ENCODE measurements at regions not wholly inside any gene's neighbourhood (a gene's known extent, or its start where the extent isn't known, plus 50 kb on each side); places are given as distances from the start of the nearest gene placed in this dataset.
A peak's percentile ranks its signal among the peaks of the same experiment; 100 is the strongest.

DNA sequence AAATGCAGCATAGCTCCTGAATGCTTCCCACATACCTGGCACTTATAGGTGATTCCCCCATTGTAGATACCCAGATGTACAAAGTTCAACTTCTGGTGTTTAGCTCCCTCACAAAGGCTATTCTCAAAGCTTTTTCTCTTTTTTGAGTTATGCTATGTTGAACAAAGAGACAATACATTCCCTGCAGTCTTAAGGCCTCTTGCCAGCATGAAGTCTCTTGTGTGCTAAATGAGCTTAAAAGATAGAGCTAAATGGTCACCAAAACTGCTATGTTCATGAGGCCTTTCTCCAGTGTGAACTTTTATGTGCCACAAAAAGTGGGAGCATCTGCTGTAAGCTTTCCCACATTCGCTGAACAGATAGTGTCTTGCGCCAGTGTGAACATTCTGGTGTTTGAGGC is 111.2 kb upstream of the TMEM47 start:
- WGBS (ENCODE audit: missing lambda C conversion rate), result 86% methylated on average over 2 of the region's 2 CpGs
- no peaks in the 10 kb centered on the region for H3K4me1 ChIP-seq
- no peak overlapping the region for H3K27ac ChIP-seq
- TF ChIP-seq NPAS2 (CRISPR knock-in tag; IDR thresholded peaks at IDR 0.05; ENCODE audit: borderline replicate concordance), result no peak
- no peak for TF ChIP-seq SREBF2 (IDR thresholded peaks at IDR 0.05)
- TF ChIP-seq JUNB (IDR thresholded peaks at IDR 0.05), result no peak
- no peak for TF ChIP-seq EHF (CRISPR knock-in tag; IDR thresholded peaks at IDR 0.05)
- no peak for TF ChIP-seq RCOR1 (IDR thresholded peaks at IDR 0.05; ENCODE audit: low read depth, low read length)
- TF ChIP-seq GATA3 (IDR thresholded peaks at IDR 0.05; ENCODE audit: borderline replicate concordance), result no peak
- TF ChIP-seq HEYL (CRISPR knock-in tag; IDR thresholded peaks at IDR 0.05), result no peak
- TF ChIP-seq CHD4 (IDR thresholded peaks at IDR 0.05; ENCODE audit: borderline replicate concordance), result no peak
- TF ChIP-seq KDM5A (IDR thresholded peaks at IDR 0.05), result no peak
- no peak for TF ChIP-seq FOSB (CRISPR knock-in tag; IDR thresholded peaks at IDR 0.05)
- no peak for TF ChIP-seq TP53 (CRISPR knock-in tag; IDR thresholded peaks at IDR 0.05)
- TF ChIP-seq CHD2 (IDR thresholded peaks at IDR 0.05; ENCODE audit: low read length, partially characterized antibody), result no peak
- no peak for TF ChIP-seq CBX2 (IDR thresholded peaks at IDR 0.05; ENCODE audit: borderline replicate concordance, low read depth)
- TF ChIP-seq RNF2 (IDR thresholded peaks at IDR 0.05; ENCODE audit: borderline replicate concordance, low read depth), result no peak
- TF ChIP-seq MAFK (IDR thresholded peaks at IDR 0.05; ENCODE audit: partially characterized antibody), result no peak
- TF ChIP-seq, protein P1, sequence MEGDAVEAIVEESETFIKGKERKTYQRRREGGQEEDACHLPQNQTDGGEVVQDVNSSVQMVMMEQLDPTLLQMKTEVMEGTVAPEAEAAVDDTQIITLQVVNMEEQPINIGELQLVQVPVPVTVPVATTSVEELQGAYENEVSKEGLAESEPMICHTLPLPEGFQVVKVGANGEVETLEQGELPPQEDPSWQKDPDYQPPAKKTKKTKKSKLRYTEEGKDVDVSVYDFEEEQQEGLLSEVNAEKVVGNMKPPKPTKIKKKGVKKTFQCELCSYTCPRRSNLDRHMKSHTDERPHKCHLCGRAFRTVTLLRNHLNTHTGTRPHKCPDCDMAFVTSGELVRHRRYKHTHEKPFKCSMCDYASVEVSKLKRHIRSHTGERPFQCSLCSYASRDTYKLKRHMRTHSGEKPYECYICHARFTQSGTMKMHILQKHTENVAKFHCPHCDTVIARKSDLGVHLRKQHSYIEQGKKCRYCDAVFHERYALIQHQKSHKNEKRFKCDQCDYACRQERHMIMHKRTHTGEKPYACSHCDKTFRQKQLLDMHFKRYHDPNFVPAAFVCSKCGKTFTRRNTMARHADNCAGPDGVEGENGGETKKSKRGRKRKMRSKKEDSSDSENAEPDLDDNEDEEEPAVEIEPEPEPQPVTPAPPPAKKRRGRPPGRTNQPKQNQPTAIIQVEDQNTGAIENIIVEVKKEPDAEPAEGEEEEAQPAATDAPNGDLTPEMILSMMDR (IDR thresholded peaks at IDR 0.05), result no peak
- no peak for TF ChIP-seq FOSL2 (IDR thresholded peaks at IDR 0.05)
- no peak for TF ChIP-seq FOSL2 (CRISPR knock-in tag; IDR thresholded peaks at IDR 0.05)
- TF ChIP-seq PHF8 (IDR thresholded peaks at IDR 0.05; ENCODE audit: borderline replicate concordance, low read depth), result no peak
- no peak for TF ChIP-seq EHMT2 (IDR thresholded peaks at IDR 0.05; ENCODE audit: low read depth)
- FAIRE-seq (peak; percentile 61), ATAC-seq (no peak), DNase-seq (ENCODE audit: low read depth in 1 of 2, low spot score in 1 of 2) (no peak)
- no peak overlapping the region for H3K4me3 ChIP-seq
- CTCF ChIA-PET, result no interaction called here
- H3K9me3 ChIP-seq, result no peaks in the 10 kb centered on the region
- H3K4me2 ChIP-seq, result no peak overlapping the region
- POLR2A ChIA-PET, result no interaction called here

DNA sequence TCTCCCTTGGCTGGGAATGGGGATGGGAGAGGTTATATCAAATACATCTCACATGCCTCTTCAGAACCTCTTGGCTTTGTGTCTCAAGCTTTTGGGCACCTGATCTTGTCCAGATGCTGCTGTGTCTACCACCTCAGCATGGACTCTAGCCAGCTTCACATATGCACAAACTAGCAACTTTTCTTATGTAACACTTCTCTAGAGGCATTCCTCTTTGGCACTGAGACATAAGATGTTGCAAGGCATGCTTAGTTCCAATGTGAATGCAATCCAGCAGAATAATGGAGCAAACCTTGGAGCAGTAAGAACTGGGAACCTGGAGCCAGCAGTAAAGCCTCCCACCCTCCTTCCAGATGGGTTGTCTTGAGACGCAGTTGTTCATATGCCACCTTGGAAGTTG is 113.4 kb upstream of the TMEM47 start:
- FAIRE-seq (no peak), DNase-seq (ENCODE audit: low read depth in 1 of 2, low spot score in 1 of 2) (no peak), ATAC-seq (no peak)
- Histone ChIP-seq H3K9me3 (no peaks in the 10 kb centered on the region), H3K4me1 (no peaks in the 10 kb centered on the region), H3K27ac (no peak overlapping the region), H3K4me2 (no peak overlapping the region), H3K4me3 (no peak overlapping the region)
- POLR2A ChIA-PET, result no interaction called here
- WGBS (ENCODE audit: missing lambda C conversion rate), result 33% methylated on average over 1 of the region's 1 CpG
- TF ChIP-seq CBX2 (IDR thresholded peaks at IDR 0.05; ENCODE audit: borderline replicate concordance, low read depth) (no peak), NFE2L2 (conservative IDR thresholded peaks at IDR 0.05; ENCODE audit: low read length) (no peak), NPAS2 (CRISPR knock-in tag; IDR thresholded peaks at IDR 0.05; ENCODE audit: borderline replicate concordance) (no peak), PHF8 (IDR thresholded peaks at IDR 0.05; ENCODE audit: borderline replicate concordance, low read depth) (no peak)
- TF ChIP-seq, protein P2, sequence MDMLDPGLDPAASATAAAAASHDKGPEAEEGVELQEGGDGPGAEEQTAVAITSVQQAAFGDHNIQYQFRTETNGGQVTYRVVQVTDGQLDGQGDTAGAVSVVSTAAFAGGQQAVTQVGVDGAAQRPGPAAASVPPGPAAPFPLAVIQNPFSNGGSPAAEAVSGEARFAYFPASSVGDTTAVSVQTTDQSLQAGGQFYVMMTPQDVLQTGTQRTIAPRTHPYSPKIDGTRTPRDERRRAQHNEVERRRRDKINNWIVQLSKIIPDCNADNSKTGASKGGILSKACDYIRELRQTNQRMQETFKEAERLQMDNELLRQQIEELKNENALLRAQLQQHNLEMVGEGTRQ (IDR thresholded peaks at IDR 0.05), result no peak
- TF ChIP-seq, protein P1 (IDR thresholded peaks at IDR 0.05), result no peak
- TF ChIP-seq, protein P3, sequence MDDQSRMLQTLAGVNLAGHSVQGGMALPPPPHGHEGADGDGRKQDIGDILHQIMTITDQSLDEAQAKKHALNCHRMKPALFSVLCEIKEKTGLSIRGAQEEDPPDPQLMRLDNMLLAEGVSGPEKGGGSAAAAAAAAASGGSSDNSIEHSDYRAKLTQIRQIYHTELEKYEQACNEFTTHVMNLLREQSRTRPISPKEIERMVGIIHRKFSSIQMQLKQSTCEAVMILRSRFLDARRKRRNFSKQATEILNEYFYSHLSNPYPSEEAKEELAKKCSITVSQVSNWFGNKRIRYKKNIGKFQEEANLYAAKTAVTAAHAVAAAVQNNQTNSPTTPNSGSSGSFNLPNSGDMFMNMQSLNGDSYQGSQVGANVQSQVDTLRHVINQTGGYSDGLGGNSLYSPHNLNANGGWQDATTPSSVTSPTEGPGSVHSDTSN (IDR thresholded peaks at IDR 0.05), result no peak
- CTCF ChIA-PET, result no interaction called here
